ENCODE measurements at regions not wholly inside any gene's neighbourhood (a gene's known extent, or its start where the extent isn't known, plus 50 kb on each side); places are given as distances from the start of the nearest gene placed in this dataset.

- TF ChIP-seq ZNF423 (CRISPR knock-in tag; IDR thresholded peaks at IDR 0.05) = no peak
- no peak for TF ChIP-seq ZNF263 (CRISPR knock-in tag; IDR thresholded peaks at IDR 0.05; ENCODE audit: low read depth)
- TF ChIP-seq CTCF (IDR thresholded peaks at IDR 0.05) = no peak
- no peak for TF ChIP-seq PRDM15 (CRISPR knock-in tag; IDR thresholded peaks at IDR 0.05)
- TF ChIP-seq ESRRA (CRISPR knock-in tag; IDR thresholded peaks at IDR 0.05; ENCODE audit: borderline replicate concordance) = no peak
- no peak for TF ChIP-seq EMX1 (CRISPR knock-in tag; IDR thresholded peaks at IDR 0.05)
- no peak for TF ChIP-seq ARID4B (CRISPR knock-in tag; IDR thresholded peaks at IDR 0.05; ENCODE audit: borderline replicate concordance)
- TF ChIP-seq, protein P1, sequence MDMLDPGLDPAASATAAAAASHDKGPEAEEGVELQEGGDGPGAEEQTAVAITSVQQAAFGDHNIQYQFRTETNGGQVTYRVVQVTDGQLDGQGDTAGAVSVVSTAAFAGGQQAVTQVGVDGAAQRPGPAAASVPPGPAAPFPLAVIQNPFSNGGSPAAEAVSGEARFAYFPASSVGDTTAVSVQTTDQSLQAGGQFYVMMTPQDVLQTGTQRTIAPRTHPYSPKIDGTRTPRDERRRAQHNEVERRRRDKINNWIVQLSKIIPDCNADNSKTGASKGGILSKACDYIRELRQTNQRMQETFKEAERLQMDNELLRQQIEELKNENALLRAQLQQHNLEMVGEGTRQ (CRISPR knock-in tag; IDR thresholded peaks at IDR 0.05) = no peak
- TF ChIP-seq TP53 (CRISPR knock-in tag; IDR thresholded peaks at IDR 0.05) = no peak
- no peak for TF ChIP-seq MXD4 (CRISPR knock-in tag; IDR thresholded peaks at IDR 0.05; ENCODE audit: borderline replicate concordance)
Measured at GRCh38 chr6:28696167-28696566, 170.5 kb downstream of the GPX5 start.

Measured in WTC11 (cell line).